ENCODE measurements at regions not wholly inside any gene's neighbourhood (a gene's known extent, or its start where the extent isn't known, plus 50 kb on each side); places are given as distances from the start of the nearest gene placed in this dataset.
"Not testable (repeated sequence)": the region's sequence is repeated elsewhere in the genome, so short reads cannot be mapped to it uniquely, and the experiment has no call there.

- ATAC-seq: no peak
- no peak for DNase-seq (ENCODE audit: missing footprints)
- intact Hi-C loops (cut with DNase I): no loop called here
Measured at GRCh38 chr21:24420689-24421088, 1186.6 kb downstream of the MRPL39 start.

- DNase-seq (ENCODE audit: missing footprints); intact Hi-C loops (cut with DNase I); ATAC-seq: not testable (repeated sequence)
Measured at GRCh38 chr21:24419641-24420040, 1187.6 kb downstream of the MRPL39 start.

DNA sequence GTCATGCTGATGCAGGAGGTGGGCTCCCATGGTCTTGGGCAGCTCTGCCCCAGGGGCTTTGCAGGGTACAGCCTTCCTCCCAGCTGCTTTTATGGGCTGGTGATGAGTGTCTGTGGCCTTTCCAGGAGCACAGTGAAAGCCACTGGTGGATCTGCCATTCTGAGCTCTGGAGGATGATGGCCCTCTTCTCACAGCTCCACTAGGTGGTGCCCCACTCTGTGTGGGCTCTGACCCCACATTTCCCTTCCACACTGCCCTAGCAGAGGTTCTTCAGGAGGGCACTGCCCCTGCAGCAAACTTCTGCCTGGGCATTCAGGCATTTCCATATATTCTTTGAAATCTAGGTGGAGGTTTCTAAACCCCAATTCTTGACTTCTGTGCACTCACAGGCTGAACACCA lies 1188.6 kb downstream of the MRPL39 start:
- intact Hi-C loops (cut with DNase I): no loop called here
- ATAC-seq: no peak
- DNase-seq (ENCODE audit: missing footprints): no peak

DNA sequence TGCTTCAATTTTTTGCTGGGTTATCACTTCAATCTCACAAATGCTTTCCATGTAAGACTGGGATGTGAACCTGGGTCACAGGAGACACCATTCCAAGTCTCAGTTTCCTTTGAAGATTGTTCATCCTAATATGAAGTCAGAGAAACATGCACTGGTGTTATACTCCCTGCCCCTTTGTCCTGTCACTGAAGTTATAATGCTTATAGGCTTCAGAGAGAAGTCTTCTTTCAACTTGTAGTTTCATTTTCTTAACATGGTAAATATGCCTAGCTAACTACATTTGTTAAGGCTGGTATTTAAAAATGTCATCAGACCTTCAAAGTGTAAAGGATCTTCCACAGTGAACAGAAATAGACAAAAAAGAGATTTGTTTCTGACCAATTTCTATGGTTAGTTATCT lies 1195.9 kb downstream of the MRPL39 start:
- DNase-seq (ENCODE audit: missing footprints) (no peak), ATAC-seq (no peak)
- intact Hi-C loops (cut with DNase I): no loop called here

- no peak for DNase-seq (ENCODE audit: missing footprints)
- no peak for ATAC-seq
- intact Hi-C loops (cut with DNase I): no loop called here
Measured at GRCh38 chr21:24403221-24403620, 1204.1 kb downstream of the MRPL39 start.

DNA sequence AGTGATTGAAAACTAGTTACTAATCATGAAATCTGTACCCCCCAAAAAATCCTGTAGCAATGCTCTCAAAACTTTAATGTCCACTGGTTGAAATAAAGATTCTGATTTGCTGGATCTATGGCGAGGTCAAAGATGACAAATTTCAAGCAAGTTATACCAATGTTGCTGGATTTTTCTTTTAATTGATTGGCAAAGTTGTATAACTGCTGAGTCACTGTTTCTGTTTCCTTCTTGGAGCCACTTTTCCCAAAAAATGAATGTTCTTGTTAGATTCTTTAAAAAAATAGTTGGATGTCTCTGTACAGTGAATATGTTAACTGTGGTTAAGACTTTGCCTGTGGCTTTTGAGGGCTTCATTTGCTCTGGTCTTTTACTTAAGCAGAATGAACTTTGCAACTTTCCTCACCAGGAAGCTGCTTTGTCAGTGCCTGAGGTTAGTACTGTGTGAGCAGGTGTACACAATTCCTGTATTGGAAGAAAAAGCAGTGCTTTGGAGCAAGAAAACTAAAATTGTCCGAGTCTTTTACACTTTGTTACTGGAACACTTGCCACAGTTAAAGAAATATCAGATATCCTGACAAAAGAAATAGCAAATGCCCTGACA lies 1211.9 kb downstream of the MRPL39 start:
- intact Hi-C loops (cut with DNase I): no loop called here
- ATAC-seq: no peak
- no peak for DNase-seq (ENCODE audit: missing footprints)

- DNase-seq (ENCODE audit: missing footprints): no peak
- no peak for ATAC-seq
- intact Hi-C loops (cut with DNase I): no loop called here
Measured at GRCh38 chr21:24375201-24375600, 1232.1 kb downstream of the MRPL39 start.

- intact Hi-C loops (cut with DNase I): no loop called here
- DNase-seq (ENCODE audit: missing footprints): no peak
- ATAC-seq: no peak
Measured at GRCh38 chr21:24372506-24372905, 1234.8 kb downstream of the MRPL39 start.

DNA sequence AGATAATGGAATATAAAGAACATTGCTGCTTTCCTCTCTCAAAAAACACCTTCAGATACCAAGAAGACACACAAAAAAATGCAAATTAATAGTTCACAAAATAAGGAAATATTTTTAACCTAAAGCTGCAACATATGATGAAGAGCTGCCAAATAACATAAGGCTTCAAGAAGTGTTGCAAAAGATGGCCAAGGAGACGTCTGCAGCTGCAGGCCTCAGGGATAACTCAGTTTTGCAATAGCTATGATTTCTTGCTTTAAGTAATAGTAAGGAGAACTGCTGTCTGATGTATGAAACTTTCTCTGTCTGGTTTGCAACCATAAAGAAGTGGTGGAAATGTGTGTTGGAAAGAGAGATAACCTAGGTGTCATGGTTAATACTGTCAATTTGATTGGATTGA lies 1237.5 kb downstream of the MRPL39 start:
- DNase-seq (ENCODE audit: missing footprints) (no peak), ATAC-seq (no peak)
- intact Hi-C loops (cut with DNase I): no loop called here

DNA sequence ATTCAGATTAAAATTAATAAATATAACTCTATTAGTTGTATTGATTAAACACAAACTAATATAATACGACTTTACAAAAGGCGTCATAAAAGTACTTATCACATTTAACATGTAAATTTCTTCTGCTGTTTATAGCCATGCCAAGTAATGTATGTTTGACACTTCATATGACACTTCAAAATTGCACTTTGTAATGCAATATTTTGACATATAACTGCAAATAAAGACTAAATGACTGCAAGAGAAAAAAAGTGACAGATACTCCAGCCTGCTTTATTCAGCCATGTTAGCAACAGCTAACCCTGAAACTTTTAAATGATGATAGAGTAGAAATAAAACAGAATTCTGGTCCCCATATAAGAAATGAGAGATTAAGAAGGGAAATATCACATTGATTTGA lies 1238.0 kb downstream of the MRPL39 start:
- intact Hi-C loops (cut with DNase I): no loop called here
- DNase-seq (ENCODE audit: missing footprints) (no peak), ATAC-seq (no peak)

DNA sequence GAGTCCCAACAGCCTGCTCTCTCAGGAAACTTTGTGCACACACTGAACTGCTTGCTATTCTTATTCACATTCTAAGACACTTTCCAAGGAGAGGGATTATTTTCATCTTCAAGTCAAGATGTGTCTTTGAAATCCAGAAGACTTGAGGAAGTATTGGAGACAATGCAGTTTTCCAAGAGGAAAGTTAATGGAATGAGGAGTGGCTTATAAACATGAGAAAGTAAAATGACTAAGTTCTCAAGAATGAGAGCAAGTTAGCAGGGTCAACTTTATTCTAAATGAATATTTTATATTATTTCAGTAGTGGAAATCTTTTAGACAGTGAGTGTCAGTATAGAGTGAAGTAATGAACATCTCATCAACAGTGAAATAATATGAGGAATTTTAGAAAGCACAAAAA lies 1239.3 kb downstream of the MRPL39 start:
- intact Hi-C loops (cut with DNase I): no loop called here
- DNase-seq (ENCODE audit: missing footprints) (no peak), ATAC-seq (no peak)

- DNase-seq (ENCODE audit: missing footprints) (no peak), ATAC-seq (no peak)
- intact Hi-C loops (cut with DNase I): no loop called here
Measured at GRCh38 chr21:24353492-24353891, 1253.8 kb downstream of the MRPL39 start.

- intact Hi-C loops (cut with DNase I): no loop called here
- ATAC-seq (no peak), DNase-seq (ENCODE audit: missing footprints) (no peak)
Measured at GRCh38 chr21:24339406-24339805, 1267.9 kb downstream of the MRPL39 start.

- ATAC-seq (no peak), DNase-seq (ENCODE audit: missing footprints) (no peak)
- intact Hi-C loops (cut with DNase I): no loop called here
Measured at GRCh38 chr21:24336491-24336890, 1270.8 kb downstream of the MRPL39 start.

DNA sequence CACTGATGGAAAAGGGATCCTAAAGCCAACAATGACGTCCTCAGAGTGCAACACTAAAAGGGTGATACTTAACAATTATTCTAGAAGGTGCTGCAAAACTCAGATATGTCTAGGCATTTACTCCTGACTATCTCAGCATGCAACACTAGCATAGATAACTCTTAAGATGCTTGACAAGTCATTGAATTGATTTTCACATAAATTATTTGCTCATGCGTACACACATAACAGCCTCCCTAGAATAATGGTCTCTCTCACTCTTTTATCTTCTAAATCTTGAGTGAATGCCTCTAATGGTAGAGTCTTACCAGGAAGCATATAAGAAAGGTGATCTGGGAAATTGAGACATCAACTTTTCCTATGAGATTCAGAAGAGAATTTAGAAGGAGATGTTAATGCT lies 1283.7 kb downstream of the MRPL39 start:
- no peak for ATAC-seq
- DNase-seq (ENCODE audit: missing footprints): no peak
- intact Hi-C loops (cut with DNase I): no loop called here

DNA sequence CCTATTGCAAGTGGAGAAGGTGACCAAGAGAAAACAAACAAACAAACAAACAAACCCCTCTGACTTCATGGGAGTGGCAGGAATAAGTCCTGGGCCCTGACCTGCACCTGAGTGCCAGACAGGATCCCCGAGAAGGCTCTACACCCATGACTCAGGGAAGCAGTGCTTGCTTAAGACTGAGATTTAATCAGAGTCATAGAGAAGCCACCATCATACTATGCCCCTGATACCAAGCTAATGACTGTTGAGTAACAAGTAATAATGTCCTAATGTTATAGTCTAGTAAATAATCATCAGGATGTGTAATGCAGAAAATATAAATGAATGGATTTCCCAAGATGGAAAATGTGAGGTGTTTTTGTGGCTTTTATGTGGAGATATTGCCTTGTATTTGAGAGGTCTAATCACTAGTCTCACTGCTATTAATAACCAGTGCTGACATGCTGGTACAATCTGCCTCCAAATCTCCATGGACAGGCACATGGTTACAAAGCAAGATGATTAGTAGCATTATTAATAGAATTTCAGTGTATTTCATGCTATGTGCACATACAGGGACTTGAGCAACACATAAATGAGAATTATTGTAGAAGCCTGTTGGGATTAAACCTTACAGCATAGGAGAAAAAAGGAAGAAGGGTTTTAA lies 1290.9 kb downstream of the MRPL39 start:
- ATAC-seq: no peak

GRCh38 chr21:24310788-24311187 lies 1296.5 kb downstream of the MRPL39 start:
- no peak for ATAC-seq
- intact Hi-C loops (cut with DNase I): no loop called here
- no peak for DNase-seq (ENCODE audit: missing footprints)

More for the DNA sequence above, 1290.9 kb downstream of the MRPL39 start:
- no peak for DNase-seq (ENCODE audit: missing footprints)
- intact Hi-C loops (cut with DNase I): no loop called here

GRCh38 chr21:24308183-24308582 lies 1299.1 kb downstream of the MRPL39 start:
- no peak for DNase-seq (ENCODE audit: missing footprints)
- ATAC-seq: no peak
- intact Hi-C loops (cut with DNase I): no loop called here

DNA sequence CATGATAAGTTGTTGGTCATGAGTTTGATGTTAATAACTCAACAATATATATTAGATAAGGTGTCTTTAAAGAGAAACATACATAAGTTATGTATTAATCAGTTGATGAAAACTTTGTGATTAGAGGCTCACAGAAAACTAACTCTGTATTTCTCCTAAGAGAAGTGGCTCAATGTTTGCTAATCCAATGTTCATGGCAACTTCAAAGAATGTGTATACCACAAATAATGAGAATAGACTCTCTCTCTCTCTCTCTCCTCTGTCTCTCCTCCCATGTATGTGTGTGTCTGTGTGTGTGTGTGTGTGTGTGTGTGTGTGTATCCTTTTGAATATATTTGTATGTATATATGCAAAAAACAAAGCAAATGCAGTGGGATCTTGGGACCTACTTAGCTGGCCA lies 1304.9 kb downstream of the MRPL39 start:
- no peak for ATAC-seq
- intact Hi-C loops (cut with DNase I): no loop called here

GRCh38 chr21:24298040-24298439 lies 1309.2 kb downstream of the MRPL39 start:
- ATAC-seq (no peak), DNase-seq (ENCODE audit: missing footprints) (no peak)
- intact Hi-C loops (cut with DNase I): no loop called here

More for the DNA sequence above, 1304.9 kb downstream of the MRPL39 start:
- no peak for DNase-seq (ENCODE audit: missing footprints)

DNA sequence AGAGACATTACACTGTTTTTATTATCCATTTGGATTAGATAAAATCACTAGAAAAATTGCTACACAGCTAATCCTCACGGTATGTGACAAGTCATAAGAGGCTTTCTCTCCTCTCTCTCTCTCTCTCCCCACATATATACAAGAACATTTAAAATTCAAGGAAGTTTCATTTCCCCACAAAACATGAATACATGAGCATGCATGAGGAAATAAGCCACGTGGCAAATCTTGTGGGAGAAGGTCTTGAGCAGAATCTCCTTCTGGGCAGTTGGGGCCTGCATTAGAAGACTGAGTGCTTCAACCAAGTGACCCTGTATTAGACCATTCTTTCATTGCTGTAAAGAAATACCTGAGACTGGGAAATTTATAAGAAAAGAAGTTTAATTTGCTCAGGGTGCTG lies 1313.1 kb downstream of the MRPL39 start:
- no peak for ATAC-seq
- intact Hi-C loops (cut with DNase I): no loop called here
- DNase-seq (ENCODE audit: missing footprints): no peak

All from Right ventricle myocardium inferior (tissue), 1 donor.